Effector memory CD8-positive, alpha-beta T cell (primary cell): ENCODE measurements at regions not wholly inside any gene's neighbourhood (a gene's known extent, or its start where the extent isn't known, plus 50 kb on each side); places are given as distances from the start of the nearest gene placed in this dataset.

Source experiments
- ATAC-seq: fragments of 150-1000 bp; cut with Tn5 transposase; replicated peaks from 2 replicates; pipeline ENCODE4 v1.10.0; 2021; ENCODE audit warnings: mild to moderate bottlenecking, moderate library complexity
- DNase-seq, 3 experiments: peaks; one replicate each; pipeline ENCODE4 v3.0.0; 2021
- H3K27ac Mint-ChIP-seq, 2 donors: one replicate each; pipeline ENCODE4 v1.8.0; 2022; ENCODE audit warnings: mild to moderate bottlenecking in 2 of 2, mixed read lengths in 2 of 2, moderate library complexity in 2 of 2
- H3K27me3 Mint-ChIP-seq, 2 donors: one replicate each; pipeline ENCODE4 v1.8.0; 2022; ENCODE audit warnings: mixed read lengths in 2 of 2
- H3K36me3 Mint-ChIP-seq: one replicate; pipeline ENCODE4 v1.8.0; 2022; ENCODE audit warnings: mild to moderate bottlenecking, moderate library complexity, mixed read lengths; ENCODE audit not compliant: insufficient read depth
- H3K4me1 Mint-ChIP-seq, 2 donors: one replicate each; pipeline ENCODE4 v1.8.0; 2022; ENCODE audit warnings: low read depth in 2 of 2, mixed read lengths in 2 of 2
- H3K4me3 Mint-ChIP-seq, 2 donors: one replicate each; pipeline ENCODE4 v1.8.0; 2022; ENCODE audit warnings: mild to moderate bottlenecking in 2 of 2, mixed read lengths in 2 of 2, moderate library complexity in 2 of 2
- H3K9me3 Mint-ChIP-seq, 2 donors: one replicate each; pipeline ENCODE4 v1.8.0; 2022; ENCODE audit warnings: mixed read lengths in 2 of 2

GRCh38 chr1:209531549-209531948 lies 52.0 kb upstream of the CAMK1G start:
- DNase-seq (no peak), ATAC-seq (no peak)
- no peak overlapping the region for H3K27ac Mint-ChIP-seq
- peaks cover 45% of the 10 kb centered on the region in 2 donors for H3K27me3 Mint-ChIP-seq
- H3K4me3 Mint-ChIP-seq: no peak overlapping the region
- H3K4me1 Mint-ChIP-seq: no peaks in the 10 kb centered on the region
- H3K9me3 Mint-ChIP-seq: no peaks in the 10 kb centered on the region
- no peaks in the 10 kb centered on the region for H3K36me3 Mint-ChIP-seq
